NCI-H2081 (cell line): ENCODE measurements at regions not wholly inside any gene's neighbourhood (a gene's known extent, or its start where the extent isn't known, plus 50 kb on each side); places are given as distances from the start of the nearest gene placed in this dataset.
"Not testable (repeated sequence)": the region's sequence is repeated elsewhere in the genome, so short reads cannot be mapped to it uniquely, and the experiment has no call there.

Experiments used
- DNase-seq, 2 experiments: peaks; one replicate each; lab custom pipeline; 2025; lab: John Stamatoyannopoulos, UW

GRCh38 chr2:161067846-161068350, 92.3 kb upstream of the TANK start:
- no peak for DNase-seq

- DNase-seq: no peak
Observed at GRCh38 chr2:161068670-161069069, 91.6 kb upstream of the TANK start.

- no peak for DNase-seq
Observed at GRCh38 chr2:161070693-161071479, 89.3 kb upstream of the TANK start.

- not testable (repeated sequence) for DNase-seq
Observed at GRCh38 chr2:161072436-161072835, 87.8 kb upstream of the TANK start.

GRCh38 chr2:161075701-161076100, 84.5 kb upstream of the TANK start:
- DNase-seq: no peak

GRCh38 chr2:161076936-161077335, 83.3 kb upstream of the TANK start:
- DNase-seq: no peak

- DNase-seq: no peak
Observed at GRCh38 chr2:161077367-161078210, 82.6 kb upstream of the TANK start.

GRCh38 chr2:161078211-161078539, 82.1 kb upstream of the TANK start:
- no peak for DNase-seq

- no peak for DNase-seq
Observed at GRCh38 chr2:161085149-161085548, 75.1 kb upstream of the TANK start.

- DNase-seq: no peak
Observed at GRCh38 chr2:161088658-161089350, 71.4 kb upstream of the TANK start.

- DNase-seq: no peak
Observed at GRCh38 chr2:161090411-161090810, 69.8 kb upstream of the TANK start.

GRCh38 chr2:161095314-161095713, 64.9 kb upstream of the TANK start:
- DNase-seq: no peak

- DNase-seq: no peak
Observed at GRCh38 chr2:161096336-161096735, 63.9 kb upstream of the TANK start.

- no peak for DNase-seq
Observed at GRCh38 chr2:161097157-161097556, 63.1 kb upstream of the TANK start.

GRCh38 chr2:161100211-161100895, 59.9 kb upstream of the TANK start:
- DNase-seq: no peak

GRCh38 chr2:161101406-161101805, 58.8 kb upstream of the TANK start:
- no peak for DNase-seq

GRCh38 chr2:161102770-161103450, 57.3 kb upstream of the TANK start:
- DNase-seq: no peak

GRCh38 chr2:161103451-161103831, 56.8 kb upstream of the TANK start:
- no peak for DNase-seq

GRCh38 chr2:161104054-161104553, 56.1 kb upstream of the TANK start:
- no peak for DNase-seq

GRCh38 chr2:161107265-161107664, 53.0 kb upstream of the TANK start:
- no peak for DNase-seq
